ENCODE measurements at regions not wholly inside any gene's neighbourhood (a gene's known extent, or its start where the extent isn't known, plus 50 kb on each side); places are given as distances from the start of the nearest gene placed in this dataset.

DNA sequence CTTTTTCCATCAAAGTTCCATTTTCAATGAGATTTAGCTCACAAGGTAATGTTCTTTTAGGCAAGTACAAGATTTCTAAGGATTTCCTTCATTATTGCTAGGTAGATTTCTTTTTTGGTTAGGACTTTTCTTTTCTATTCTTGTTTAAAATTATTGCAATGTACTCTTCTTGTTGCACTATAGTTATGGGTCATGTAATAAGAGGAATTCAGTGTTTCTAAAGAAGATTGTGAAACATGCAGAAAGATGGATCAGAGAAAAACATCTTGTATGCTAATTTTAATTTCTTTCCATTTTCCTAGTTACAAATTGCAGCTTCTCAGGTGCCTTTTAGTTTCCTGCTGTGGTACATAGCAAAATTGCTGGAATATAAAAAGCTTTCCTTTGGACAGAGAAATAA, 56.1 kb downstream of the BTG1 start:
- no peak for DNase-seq (ENCODE audit: low read depth in 2 of 2)

DNA sequence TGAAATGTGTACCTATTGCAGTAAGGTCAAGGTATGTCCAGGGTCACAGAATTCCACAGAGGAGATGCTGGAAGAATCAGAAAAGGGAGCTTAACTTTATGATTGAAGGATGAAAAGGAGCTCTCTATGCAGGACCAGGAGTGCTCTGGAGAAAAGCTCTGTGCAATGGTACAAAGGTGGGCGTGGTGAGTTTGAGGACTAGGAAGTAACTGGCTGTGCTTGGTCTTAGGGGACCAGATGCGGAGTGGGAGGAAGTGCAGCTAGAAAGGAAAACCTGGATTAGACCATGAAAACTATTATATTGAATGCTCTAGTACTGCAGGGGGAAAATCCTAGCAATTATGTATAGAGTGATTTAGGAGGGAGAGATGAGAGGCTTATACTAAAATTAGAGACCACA, 56.8 kb downstream of the BTG1 start:
- DNase-seq (ENCODE audit: low read depth in 2 of 2), result no peak

DNA sequence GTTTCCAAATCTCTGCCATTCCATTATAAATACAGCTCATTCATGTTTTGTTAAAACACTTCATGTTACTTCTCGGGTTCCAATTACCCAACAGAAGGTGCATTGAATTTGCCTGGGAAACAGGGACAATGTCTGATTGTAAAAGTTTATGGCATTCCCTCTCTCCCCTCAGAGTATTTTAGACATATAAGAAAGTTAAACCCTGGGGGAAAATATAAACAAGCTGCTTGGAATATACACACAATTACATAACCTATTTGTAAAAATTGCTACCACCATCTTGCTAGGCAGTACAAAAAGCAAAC, 60.0 kb downstream of the BTG1 start:
- DNase-seq (ENCODE audit: low read depth in 2 of 2), result no peak

DNA sequence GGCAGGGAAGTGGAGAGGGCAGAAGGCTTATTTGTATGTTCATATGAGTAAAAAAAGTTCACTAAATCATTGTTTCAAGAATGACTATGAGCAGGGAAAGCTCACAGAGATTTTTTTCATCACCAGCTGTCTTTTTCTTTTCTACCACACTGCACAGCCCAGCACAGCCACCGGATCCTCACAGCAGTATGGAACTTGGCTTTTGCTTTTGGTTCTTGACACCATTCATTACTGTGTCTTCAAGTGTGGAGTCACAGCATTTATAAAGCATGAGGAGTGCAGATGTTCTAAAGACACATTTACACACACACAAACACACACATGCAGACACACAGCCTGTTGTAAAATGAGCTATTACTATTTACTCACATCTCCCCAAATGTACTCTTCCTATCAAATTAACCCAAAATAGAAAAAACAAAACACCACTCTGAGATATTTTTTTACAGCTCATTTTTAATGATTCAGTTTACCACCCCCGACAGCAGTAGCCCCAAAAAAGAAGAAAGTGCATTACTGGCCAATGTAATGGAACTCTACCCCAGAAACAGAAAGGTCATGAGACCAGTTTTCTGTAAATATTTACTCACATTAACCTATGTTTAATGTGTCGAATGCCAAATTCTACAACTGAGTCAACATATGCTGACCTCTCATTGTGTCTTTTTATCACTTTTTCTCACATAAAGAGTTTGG, 60.5 kb downstream of the BTG1 start:
- no peak for DNase-seq (ENCODE audit: low read depth in 2 of 2)

DNA sequence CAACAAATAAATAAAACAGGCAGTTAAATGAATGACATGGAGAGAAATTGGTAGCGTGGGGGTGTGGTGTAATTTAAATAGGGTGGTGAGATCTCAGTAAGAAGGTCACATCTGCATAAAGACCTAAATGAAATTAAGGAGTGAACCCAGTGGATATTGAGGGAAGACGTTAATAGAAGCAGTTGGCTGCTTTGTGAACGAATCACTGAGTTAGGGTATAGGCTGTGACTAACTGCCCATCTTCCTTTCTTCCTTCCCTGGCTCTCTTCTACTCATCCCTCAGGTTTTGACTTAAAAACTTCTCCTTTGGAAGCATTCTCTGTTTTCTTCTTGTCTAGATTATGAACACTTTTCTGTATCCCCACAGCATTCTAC, 64.7 kb downstream of the BTG1 start:
- DNase-seq (ENCODE audit: low read depth in 2 of 2), result no peak

DNA sequence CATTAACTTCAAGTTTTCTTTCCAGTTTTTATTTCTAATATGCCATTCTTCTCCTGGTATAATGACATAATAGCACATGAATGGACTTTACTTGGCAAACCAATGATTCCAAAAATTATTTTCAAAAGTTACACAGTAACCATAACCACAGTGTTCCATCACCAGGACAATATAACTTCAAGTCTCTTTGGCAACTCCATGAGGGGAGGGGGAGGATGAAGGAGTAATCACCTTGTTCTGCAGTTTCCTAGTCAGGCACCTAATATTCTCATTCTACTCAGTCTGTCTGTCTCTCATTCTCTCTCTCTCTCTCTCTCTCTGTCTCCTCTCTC, 66.6 kb downstream of the BTG1 start:
- DNase-seq (ENCODE audit: low read depth in 2 of 2), result no peak

DNA sequence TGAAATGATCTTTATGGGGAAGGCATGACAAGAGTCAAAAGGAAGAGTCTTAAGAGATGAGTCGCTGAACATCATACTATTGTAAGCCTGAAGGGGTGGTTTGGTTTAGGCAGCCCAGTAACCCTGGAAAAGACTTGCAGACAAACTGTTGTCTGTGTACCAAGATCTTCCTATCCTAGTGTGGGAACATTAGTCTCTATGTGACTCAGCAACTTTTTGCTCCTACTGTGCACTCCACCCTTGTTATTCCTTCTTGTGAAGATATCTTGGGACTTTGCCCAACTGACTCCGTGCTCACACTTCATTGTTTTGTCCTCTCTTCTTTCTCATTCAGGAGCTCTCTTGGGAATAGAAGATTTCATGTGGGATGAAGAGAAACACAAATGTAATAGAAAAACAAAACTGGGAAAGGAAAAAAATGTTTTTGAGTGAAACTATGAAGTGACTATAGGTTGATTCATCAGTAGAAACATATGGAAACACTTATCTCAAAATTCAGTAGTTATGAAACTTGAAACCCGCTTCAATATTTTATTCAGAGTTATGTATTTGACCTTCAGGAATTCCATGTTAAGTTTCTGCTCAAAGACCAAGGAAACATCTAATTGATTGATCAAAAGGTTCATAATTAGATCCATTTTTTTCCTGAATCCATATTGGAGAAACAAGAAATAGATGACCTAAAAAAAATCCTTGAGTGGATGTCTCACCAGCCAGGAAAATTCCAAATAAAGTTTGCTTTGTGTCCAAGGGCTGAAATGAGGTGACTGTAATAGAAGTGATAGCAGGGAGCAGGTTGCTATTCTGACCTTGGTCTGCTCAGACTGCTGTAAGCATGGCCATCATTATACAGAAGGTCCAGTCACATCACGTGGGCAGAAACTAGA, 67.2 kb downstream of the BTG1 start:
- DNase-seq (ENCODE audit: low read depth in 2 of 2), result no peak

DNA sequence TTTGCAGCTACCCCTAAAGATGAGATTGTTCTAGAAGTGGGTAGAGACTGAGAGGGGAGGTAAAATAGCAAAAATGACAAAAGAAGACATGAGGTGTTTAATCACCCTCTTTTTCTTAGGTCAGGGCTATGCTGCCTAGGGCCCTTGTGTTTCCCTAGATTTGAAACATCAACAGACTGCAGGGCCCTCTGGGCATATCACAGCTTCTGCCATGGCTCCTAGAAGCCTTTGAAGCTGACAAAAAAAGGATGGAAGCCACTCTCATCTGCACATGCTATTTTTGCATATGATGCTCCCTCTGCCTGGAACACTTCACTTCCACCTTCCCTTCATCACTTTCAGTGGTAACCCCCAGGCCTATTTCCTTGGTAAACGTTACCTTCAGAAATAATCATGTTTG, 68.1 kb downstream of the BTG1 start:
- no peak for DNase-seq (ENCODE audit: low read depth in 2 of 2)

DNA sequence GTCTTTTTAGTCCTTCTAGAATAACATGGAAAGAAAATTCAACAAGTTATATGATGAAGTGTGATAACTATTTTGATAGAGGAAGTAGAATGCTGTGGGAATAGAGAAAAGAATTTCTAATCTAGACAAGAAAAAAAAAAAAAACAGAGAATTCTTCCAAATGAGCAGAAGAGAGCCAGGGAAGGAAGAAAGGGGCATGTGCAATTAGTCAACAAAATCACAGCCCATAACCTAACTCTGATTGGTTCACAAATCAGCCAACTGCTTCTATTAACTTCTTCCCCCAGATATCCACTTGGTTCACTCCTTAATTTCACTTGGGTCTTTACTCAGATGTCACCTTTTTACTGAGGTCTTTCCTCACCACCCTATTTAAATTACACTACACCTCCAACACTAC, 69.5 kb downstream of the BTG1 start:
- no peak for DNase-seq (ENCODE audit: low read depth in 2 of 2)

DNA sequence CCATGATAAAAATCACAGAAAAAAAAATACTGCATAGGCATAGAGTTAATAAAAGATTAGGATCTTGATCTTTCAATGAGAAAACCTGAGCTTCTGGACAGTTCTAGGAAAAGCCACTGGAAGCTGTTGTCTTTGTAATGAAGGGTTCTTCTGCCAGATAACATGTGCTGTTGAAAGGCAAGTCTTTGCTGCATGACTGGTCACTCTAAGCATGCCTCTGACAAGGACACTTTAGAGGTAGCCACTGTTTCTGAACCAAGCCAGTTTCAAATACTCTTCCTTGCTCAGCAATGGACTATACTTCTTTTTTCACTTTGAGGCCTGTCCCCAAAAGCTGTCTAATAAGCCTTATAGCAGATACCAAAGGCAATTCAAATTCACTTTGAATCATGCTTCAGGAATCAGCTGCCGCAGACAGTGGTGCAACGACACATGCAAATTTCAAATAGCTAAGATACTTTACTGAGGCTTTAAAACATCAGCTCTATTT, 70.2 kb downstream of the BTG1 start:
- DNase-seq (ENCODE audit: low read depth in 2 of 2), result no peak

DNA sequence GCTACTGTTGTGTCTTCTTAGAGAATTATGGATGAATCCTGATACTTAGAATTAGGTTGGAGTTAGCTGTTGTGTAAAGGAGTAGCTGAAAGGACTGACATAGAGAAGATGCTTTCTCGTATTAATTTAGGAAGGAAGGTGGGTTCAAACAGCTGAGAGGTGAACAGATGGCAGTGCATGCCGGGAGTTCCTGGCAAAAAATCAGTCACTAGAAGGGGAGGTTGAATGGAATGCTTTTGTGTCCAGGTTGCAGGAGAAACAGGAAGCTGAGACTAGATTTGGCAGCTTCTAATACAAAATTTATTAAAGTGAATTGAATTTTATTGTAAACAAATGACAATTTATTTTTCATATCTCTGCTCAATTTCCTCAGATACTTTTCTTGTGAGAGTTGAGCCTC, 70.8 kb downstream of the BTG1 start:
- no peak for DNase-seq (ENCODE audit: low read depth in 2 of 2)

DNA sequence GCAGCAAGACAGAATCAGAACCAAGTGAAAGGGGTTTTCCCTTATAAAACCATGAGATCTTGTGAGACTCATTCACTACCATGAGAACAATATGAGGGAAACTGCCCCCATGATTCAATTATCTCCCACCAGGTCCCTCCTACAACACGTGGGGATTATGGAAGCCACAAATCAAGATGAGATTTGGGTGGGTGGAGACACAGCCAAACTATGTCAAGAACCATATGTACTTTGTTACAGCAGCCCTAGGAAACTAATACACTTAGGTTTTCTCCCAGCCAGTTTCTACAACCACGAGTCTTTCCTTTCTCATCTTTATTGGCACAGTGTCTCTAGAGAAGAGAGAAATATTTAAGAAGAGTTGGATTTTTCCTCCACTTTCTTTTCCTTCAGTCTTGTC, 72.6 kb downstream of the BTG1 start:
- DNase-seq (ENCODE audit: low read depth in 2 of 2), result no peak

DNA sequence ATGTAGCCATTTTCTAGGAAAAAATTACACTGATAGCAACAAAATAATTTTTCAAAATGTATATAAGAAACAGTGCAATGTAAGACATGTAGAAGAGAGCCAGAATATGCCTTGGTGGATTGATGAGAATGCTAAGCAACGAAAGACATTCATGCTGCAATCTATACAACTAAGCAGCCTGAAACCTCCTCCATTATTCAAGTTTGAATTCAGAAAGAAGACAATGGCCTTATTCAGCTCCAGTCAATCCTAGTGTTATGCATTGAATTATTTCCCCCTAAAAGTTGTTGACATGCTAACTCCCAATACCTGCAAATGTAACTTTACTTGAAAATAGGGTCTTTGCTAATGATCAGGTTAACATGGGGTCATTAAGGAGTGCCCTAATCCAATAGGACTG, 73.5 kb downstream of the BTG1 start:
- DNase-seq (ENCODE audit: low read depth in 2 of 2), result no peak

DNA sequence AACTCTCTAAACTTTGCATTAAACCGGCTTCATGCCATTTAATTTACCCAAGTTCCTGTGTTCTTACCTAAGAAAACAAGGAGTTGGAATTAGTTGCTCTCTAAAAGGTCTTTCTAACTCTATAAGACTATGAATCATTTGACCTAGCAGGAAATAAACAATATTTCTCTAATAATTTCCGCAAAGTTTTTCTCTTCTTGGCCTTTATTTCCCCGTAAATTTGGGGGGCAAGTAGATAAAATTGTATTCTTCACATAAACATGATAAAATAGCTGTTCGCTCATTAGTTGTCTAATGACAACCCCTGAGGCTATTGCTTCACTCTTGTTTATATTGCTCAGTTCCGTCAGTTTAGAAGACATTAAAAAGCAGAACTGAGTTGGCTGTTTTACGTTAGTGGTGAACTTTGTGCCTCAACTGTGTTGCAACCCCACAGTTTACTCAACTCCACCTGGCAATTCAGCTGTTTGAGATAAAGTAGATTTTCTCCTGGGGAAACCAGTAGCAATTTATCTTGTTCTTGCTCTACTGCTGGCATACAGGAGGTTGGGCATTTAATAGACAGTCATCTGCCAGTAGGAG, 74.7 kb downstream of the BTG1 start:
- DNase-seq (ENCODE audit: low read depth in 2 of 2), result no peak

DNA sequence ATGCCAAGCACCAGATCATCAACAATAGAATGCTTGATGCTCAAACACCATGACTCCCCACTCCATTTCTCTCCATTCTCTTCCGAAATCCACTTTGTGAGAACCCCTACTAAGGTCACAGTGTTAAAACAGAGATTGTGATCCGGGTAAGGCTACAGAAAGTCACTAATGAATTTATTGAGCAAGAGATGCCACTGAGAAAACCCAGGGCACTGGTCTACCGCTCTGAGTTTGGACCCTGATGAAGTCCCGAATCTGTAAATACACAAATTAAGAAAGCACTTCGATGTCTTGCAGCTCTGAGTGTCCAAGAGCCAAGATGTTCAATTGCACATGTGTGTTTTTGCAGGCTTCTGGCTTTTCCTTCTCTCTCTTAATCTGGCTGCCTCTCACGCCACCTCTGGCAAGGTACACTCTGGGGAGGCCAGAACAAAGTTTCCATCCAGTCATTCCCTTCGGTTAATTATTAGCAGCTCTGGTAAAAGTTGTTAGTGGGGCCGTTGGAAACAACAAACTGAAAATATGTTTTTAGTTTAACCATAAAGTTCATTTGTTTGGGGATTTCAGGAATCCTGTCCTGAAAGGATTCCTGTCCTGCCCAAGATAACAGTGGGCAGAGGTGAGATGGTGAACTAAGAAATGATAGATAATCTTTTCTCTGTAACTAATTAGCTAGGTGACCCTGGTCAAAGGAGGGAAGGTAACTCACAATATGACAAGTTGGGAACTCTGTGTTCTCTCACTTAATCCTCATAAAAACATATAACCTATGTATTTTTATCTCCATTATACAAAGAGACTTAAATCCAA, 75.4 kb downstream of the BTG1 start:
- DNase-seq (ENCODE audit: low read depth in 2 of 2), result no peak

DNA sequence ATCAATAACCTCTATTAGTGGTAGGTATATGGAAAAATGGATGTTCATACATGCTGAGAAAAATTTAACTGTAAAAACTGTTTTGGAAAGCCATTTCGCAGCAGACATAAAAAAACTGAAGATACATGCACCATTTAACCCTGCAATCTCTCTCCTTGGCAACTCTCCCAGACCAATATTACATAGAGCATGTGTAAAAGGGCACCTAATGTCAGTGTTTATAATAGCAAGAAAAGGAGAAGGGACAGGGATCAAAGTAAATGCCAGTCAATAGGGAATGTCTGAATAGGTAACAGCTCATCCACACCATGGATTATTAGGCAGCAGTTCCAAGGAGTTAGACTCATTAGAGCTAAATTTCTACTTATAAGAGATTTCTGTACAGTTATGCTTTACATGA, 77.2 kb downstream of the BTG1 start:
- DNase-seq (ENCODE audit: low read depth in 2 of 2), result no peak

DNA sequence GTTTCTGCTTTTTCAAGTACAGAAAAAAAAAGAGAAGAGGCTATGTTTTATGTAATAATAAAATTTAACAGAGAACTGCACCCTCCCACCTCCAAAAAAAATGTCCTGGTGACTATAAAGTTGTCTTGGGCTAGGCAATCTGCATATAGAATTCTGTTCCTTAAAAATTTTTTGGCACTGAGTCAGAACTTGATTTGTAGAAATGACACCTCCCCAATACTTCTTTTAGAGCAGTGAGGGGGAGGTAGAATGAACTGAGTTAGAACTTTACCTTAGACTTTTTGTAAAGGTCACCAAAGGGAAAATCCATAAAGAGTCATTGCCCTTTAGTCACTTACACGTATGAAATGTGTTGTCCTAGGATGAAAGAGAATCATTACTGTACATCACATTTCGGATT, 80.0 kb downstream of the BTG1 start:
- DNase-seq (ENCODE audit: low read depth in 2 of 2), result no peak

DNA sequence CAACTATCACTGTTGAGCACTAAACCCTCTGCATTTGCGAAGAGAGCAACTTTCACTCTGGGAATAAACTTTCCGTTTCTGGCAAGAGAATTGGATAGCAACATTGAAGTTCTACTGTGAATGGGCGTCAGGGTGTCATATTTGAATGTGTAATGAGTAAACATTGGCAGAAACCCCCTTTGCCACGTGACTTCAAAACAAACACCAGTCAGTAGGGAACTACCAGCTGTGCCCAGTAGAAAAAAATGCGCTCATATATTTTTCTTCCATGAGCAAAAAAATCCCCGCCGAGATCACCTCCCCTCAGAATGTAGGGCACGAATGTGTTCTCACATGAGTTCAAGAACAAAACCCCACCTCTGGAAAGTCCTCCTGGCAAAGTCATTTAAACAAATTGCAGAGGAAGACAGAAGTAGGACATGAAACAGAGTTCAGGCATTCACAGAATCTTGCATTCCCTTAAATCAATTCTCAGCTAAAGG, 80.6 kb downstream of the BTG1 start:
- DNase-seq (ENCODE audit: low read depth in 2 of 2), result peak in 1 of 2 donors; percentile 26

DNA sequence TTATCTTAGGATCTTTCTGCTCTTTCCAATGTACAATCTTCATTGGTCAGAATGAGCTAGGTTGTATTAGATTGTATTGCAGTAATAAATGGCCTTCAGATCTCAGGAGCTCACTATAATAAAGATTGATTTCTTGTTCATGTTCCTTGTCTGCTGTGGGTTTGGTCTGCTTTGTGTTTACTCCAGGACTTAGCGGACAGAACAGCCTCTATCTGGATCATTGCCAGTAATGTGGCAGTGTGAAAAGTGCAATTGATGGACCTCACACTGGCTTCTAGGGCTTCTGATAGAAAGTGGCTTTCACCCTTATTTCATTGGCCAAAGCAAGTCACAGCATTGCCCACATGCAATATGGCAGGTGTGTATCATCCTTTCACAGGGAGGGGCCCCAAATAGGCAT, 81.2 kb downstream of the BTG1 start:
- DNase-seq (ENCODE audit: low read depth in 2 of 2), result no peak

DNA sequence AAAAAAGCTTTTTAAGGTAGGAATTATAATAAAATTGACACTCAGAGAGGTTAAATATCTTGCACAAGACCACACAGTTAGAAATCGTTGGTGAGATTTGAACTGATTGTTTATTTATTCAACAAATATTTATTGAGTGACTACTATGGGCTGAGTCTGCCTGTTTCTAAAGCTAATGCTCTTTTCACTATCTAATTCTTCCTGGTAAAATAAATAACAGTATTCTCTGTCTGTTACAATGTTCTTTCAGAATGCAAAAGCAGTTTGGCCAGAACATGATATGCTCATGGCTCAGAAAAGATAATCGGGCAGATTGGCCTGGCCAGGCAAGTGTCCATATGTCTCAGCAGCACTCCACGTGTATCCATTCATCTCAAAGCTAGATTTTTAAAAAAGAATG, 82.0 kb downstream of the BTG1 start:
- no peak for DNase-seq (ENCODE audit: low read depth in 2 of 2)

DNA sequence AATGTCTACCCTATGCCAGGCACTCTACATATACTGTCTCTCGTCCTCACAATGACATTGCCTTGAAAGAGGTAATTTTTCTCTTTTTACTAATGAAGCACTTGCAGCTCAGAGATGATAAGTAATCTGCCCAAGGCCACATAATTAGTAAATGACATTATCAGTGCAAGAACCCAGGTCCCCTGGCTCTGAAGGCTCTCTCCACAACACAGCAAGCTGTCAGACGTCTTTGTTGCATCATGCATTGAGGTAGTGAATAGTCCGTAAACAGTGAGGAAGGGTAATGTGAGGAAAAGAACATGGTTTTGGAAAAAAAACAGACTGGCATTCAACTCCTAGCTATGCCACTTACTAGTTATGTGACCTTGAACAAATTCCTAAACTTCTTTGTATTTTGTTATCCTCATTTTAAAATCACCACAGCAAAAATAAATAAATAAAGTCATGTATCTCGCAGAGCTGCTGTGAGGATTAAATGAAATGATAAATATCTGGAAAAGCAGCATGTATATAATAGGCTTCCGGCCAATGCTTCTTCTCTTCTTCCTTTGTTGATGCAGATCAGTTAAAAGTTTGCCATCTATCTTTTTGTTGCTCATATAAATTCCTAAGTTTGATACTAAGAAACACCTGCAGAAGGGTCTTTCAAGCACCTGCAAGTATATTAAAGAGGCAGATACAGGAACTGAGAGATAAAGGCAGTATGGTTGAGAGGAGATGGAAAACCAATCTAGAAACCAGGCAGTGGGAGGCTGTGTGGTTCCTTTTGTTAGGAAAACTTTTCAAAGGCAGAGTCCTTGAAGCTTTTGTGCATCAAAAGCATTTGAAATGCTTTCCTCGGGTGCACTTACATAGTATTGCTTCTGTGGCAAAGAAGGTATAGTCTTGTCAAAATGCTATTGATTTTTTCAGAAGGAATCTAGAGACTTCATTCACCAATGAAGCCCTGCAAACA, 82.8 kb downstream of the BTG1 start:
- DNase-seq (ENCODE audit: low read depth in 2 of 2), result no peak

Measured in stimulated activated CD4-positive, alpha-beta T cell treated with anti-CD3 and anti-CD28 coated beads, Interleukin-1b, Interleukin-23, amount 100 ng/mL, for 4 hours (primary cell).